GM12878 (cell line): ENCODE measurements at regions not wholly inside any gene's neighbourhood (a gene's known extent, or its start where the extent isn't known, plus 50 kb on each side); places are given as distances from the start of the nearest gene placed in this dataset.

Source experiments
- ATAC-seq: fragments of 200-7000 bp; cut with Tn5 transposase; 3 replicates; pipeline ENCODE4 v1.9.1; 2020; ENCODE audit warnings: mild to moderate bottlenecking, moderate library complexity
- BruUV-seq: library from RNA; stranded (reverse); fragments of 400-500 nt; replicated peaks from 2 replicates; lab custom pipeline; 2021; lab: Mats Ljungman, UMichigan
- CTCF ChIA-PET: fragments of 300-600 bp; sonication (Branson Sonifier 250); formaldehyde crosslinking; extraction: SDS; loops from one replicate; lab custom pipeline; 2021; ENCODE audit warnings: inconsistent platforms; lab: Yijun Ruan, JAX
- POLR2A ChIA-PET: fragments of 350-600 bp; formaldehyde crosslinking; extraction: SDS; loops from one replicate; lab custom pipeline; 2021; ENCODE audit warnings: inconsistent platforms; lab: Charles Lee
- RAD21 ChIA-PET: fragments of 300-600 bp; sonication (Branson Sonifier 250); formaldehyde crosslinking; loops from one replicate; lab custom pipeline; 2023; ENCODE audit warnings: antibody characterized with exemption; ENCODE audit not compliant: unreplicated experiment; lab: Charles Lee
- SMC1A ChIA-PET: fragments of 300-600 bp; sonication (Branson Sonifier 250); formaldehyde crosslinking; loops from one replicate; lab custom pipeline; 2023; ENCODE audit not compliant: unreplicated experiment, uncharacterized antibody; lab: Charles Lee
- DNase-seq: peaks from one replicate; pipeline ENCODE4 v3.0.0-alpha.2; 2011; ENCODE audit warnings: low read depth, low spot score
- FAIRE-seq: peaks from 3 replicates; lab custom pipeline; 2011; peaks lifted over from hg19 to GRCh38; lab: Jason Lieb, UNC
- H2AFZ ChIP-seq: 2 replicates; pipeline ENCODE4 v1.6.0; 2011; ENCODE audit warnings: low read depth, low read length, control low read depth; ENCODE audit not compliant: control insufficient read depth
- H3K27ac ChIP-seq: 2 replicates; pipeline ENCODE4 v1.5.1; 2011; ENCODE audit warnings: control low read depth; ENCODE audit not compliant: control insufficient read depth, insufficient read depth
- H3K27me3 ChIP-seq, 2 experiments: replicated peaks in 1 of 2; 2 replicates each; pipeline versions ENCODE4 v1.6.0 to v1.6.1; 2011; ENCODE audit warnings: low read length in 1 of 2; ENCODE audit not compliant: control insufficient read depth in 2 of 2, insufficient read depth in 2 of 2
- H3K36me3 ChIP-seq, 2 experiments: 2 replicates each; pipeline ENCODE4 v1.5.1; 2011; ENCODE audit warnings: low read length in 1 of 2; ENCODE audit not compliant: control insufficient read depth in 2 of 2, insufficient read depth in 2 of 2
- H3K4me1 ChIP-seq: 2 replicates; pipeline ENCODE4 v1.6.1; 2011; ENCODE audit warnings: mild to moderate bottlenecking, low read length, moderate library complexity, mixed read lengths; ENCODE audit not compliant: control insufficient read depth, insufficient read depth
- H3K4me2 ChIP-seq: 2 replicates; pipeline ENCODE4 v1.6.0; 2011; ENCODE audit warnings: control low read depth; ENCODE audit not compliant: control insufficient read depth, insufficient read depth
- H3K4me3 ChIP-seq: fragments of 200-600 bp; sonication (generic); 2 replicates; pipeline ENCODE4 v1.5.1; 2016
- H3K79me2 ChIP-seq: 2 replicates; pipeline ENCODE4 v1.6.0; 2011; ENCODE audit warnings: low read length; ENCODE audit not compliant: control insufficient read depth, insufficient read depth
- H3K9ac ChIP-seq: 2 replicates; pipeline ENCODE4 v1.8.0; 2011; ENCODE audit warnings: low read length, control low read depth, mixed read lengths; ENCODE audit not compliant: control insufficient read depth, insufficient read depth
- H3K9me3 ChIP-seq: replicated peaks from 3 replicates; pipeline ENCODE4 v1.5.1; 2011; ENCODE audit warnings: mild to moderate bottlenecking, low read length; ENCODE audit not compliant: control insufficient read depth, insufficient read depth
- H4K20me1 ChIP-seq: 2 replicates; pipeline ENCODE4 v1.6.0; 2011; ENCODE audit not compliant: control insufficient read depth, insufficient read depth
- CREM ChIP-seq: IDR thresholded peaks from 2 replicates; pipeline ENCODE4 v1.6.1; 2014; ENCODE audit warnings: antibody characterized with exemption, low read depth
- FOXM1 ChIP-seq: IDR thresholded peaks from 2 replicates; pipeline ENCODE4 v1.6.1; 2012; ENCODE audit warnings: low read depth, mild to moderate bottlenecking, inconsistent platforms, low read length, moderate library complexity
- HDAC6 ChIP-seq: fragments of 200-600 bp; sonication (generic); IDR thresholded peaks from one replicate; pipeline ENCODE4 v1.8.0; 2017; ENCODE audit warnings: antibody characterized with exemption; ENCODE audit not compliant: unreplicated experiment
- MEF2A ChIP-seq: IDR thresholded peaks from 2 replicates; pipeline ENCODE4 v1.6.1; 2011; ENCODE audit warnings: low read depth, mild to moderate bottlenecking, low read length, moderate library complexity; ENCODE audit not compliant: insufficient read depth
- MYC ChIP-seq: IDR thresholded peaks from 2 replicates; pipeline ENCODE4 v1.6.1; 2011; ENCODE audit warnings: mild to moderate bottlenecking, low read length, moderate library complexity, inconsistent platforms; ENCODE audit not compliant: insufficient read depth, insufficient replicate concordance, insufficient read length, severe bottlenecking
- NBN ChIP-seq: fragments of 450-650 bp; IDR thresholded peaks from 2 replicates; pipeline ENCODE4 v1.6.1; 2016
- RELA ChIP-seq: fragments of 450-650 bp; IDR thresholded peaks from 2 replicates; pipeline ENCODE4 v1.8.0; 2014; ENCODE audit warnings: borderline replicate concordance; ENCODE audit not compliant: partially characterized antibody
- SMAD1 ChIP-seq: fragments of 450-650 bp; IDR thresholded peaks from 2 replicates; pipeline ENCODE4 v1.6.1; 2018; ENCODE audit warnings: mild to moderate bottlenecking, low read depth; ENCODE audit not compliant: partially characterized antibody
- SMAD5 ChIP-seq: IDR thresholded peaks from 2 replicates; pipeline ENCODE4 v1.6.1; 2016; ENCODE audit warnings: antibody characterized with exemption, low read depth
- SP1 ChIP-seq: IDR thresholded peaks from one replicate; pipeline ENCODE4 v1.6.1; 2011; ENCODE audit warnings: low read depth, low read length
- STAT1 ChIP-seq: fragments of 450-650 bp; conservative IDR thresholded peaks from 2 replicates; pipeline ENCODE4 v1.6.1; 2014; ENCODE audit warnings: antibody characterized with exemption, mild to moderate bottlenecking
- SUPT20H ChIP-seq: IDR thresholded peaks from 2 replicates; pipeline ENCODE4 v1.6.1; 2011; ENCODE audit warnings: low read depth, mild to moderate bottlenecking, low read length, moderate library complexity, borderline replicate concordance; ENCODE audit not compliant: control insufficient read depth
- TAF1 ChIP-seq: IDR thresholded peaks from 2 replicates; pipeline ENCODE4 v1.6.1; 2011; ENCODE audit warnings: mild to moderate bottlenecking, low read depth, low read length, borderline replicate concordance
- USF1 ChIP-seq: IDR thresholded peaks from 2 replicates; pipeline ENCODE4 v1.6.1; 2011; ENCODE audit warnings: borderline replicate concordance, low read depth, mild to moderate bottlenecking, moderate library complexity, mixed read lengths, low read length; ENCODE audit not compliant: insufficient read depth; ENCODE audit errors: extremely low read length
- WGBS: methylation state at CpG from one replicate; pipeline ENCODE4 v1.1.6; 2016; ENCODE audit warnings: low lambda C conversion rate; ENCODE audit not compliant: insufficient replicate concordance, insufficient coverage; ENCODE audit errors: missing lambda C conversion rate; 5-methylcytosine and 5-hydroxymethylcytosine counted together
- in situ Hi-C: fragments of 300-500 bp; cut with MboI; formaldehyde crosslinking; loops from 9 replicates; pipeline ENCODE4 v1.14.3; 2018; ENCODE audit warnings: mixed read lengths
- intact Hi-C: fragments of 100-400 bp; cut with micrococcal nuclease; formaldehyde crosslinking; loops from one replicate; pipeline ENCODE4 v1.14.2; 2022; ENCODE audit not compliant: unreplicated experiment
- TF ChIP-seq, protein P1 (sequence below): fragments of 450-650 bp; IDR thresholded peaks from 2 replicates; pipeline ENCODE4 v1.6.1; 2016; ENCODE audit warnings: mild to moderate bottlenecking

DNA sequence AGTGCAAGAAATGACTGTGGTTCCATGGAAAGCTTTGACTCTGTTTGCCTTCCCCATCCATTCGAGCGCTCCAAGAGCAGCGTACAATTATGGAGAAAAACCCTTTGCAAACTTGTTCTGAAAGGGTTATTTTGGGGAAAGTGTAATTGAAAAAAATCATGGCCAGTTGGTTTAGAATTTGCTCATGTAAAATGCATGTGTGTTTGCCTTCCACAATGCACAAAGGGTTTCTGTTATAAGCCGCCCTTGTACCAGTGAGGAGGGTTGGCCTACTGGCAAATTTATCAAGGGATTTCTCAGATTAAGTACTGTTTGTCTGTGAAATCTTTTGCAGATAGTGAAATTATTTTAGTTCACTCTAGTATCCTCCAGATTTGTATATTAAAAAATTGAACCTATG, 62.7 kb upstream of the PELI2 start:
- no peaks in the 10 kb centered on the region for H3K79me2 ChIP-seq
- no peak for FAIRE-seq
- 71% methylated on average over 4 of the region's 4 CpGs for WGBS
- no peaks in the 10 kb centered on the region for H3K36me3 ChIP-seq
- H3K9me3 ChIP-seq = no peaks in the 10 kb centered on the region
- RAD21 ChIA-PET = no interaction called here
- no peaks in the 10 kb centered on the region for H4K20me1 ChIP-seq
- no peak for TF ChIP-seq MYC
- no peak for TF ChIP-seq STAT1
- no peak for TF ChIP-seq HDAC6
- TF ChIP-seq, protein P1, sequence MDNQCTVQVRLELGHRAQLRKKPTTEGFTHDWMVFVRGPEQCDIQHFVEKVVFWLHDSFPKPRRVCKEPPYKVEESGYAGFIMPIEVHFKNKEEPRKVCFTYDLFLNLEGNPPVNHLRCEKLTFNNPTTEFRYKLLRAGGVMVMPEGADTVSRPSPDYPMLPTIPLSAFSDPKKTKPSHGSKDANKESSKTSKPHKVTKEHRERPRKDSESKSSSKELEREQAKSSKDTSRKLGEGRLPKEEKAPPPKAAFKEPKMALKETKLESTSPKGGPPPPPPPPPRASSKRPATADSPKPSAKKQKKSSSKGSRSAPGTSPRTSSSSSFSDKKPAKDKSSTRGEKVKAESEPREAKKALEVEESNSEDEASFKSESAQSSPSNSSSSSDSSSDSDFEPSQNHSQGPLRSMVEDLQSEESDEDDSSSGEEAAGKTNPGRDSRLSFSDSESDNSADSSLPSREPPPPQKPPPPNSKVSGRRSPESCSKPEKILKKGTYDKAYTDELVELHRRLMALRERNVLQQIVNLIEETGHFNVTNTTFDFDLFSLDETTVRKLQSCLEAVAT = no peak
- no peak for TF ChIP-seq CREM
- no peak for TF ChIP-seq NBN
- no peak for TF ChIP-seq FOXM1
- no peak for TF ChIP-seq SMAD1
- no peak for TF ChIP-seq USF1
- TF ChIP-seq TAF1 = no peak
- no peak for TF ChIP-seq SMAD5
- no peak for TF ChIP-seq SP1
- no peak for TF ChIP-seq RELA
- TF ChIP-seq MEF2A = no peak
- TF ChIP-seq SUPT20H = no peak
- TF ChIP-seq, all 136 proteins: peak for 0
- no TSS peak for BruUV-seq
- no peak for DNase-seq
- POLR2A ChIA-PET = no interaction called here
- SMC1A ChIA-PET = no interaction called here
- Histone ChIP-seq H3K4me3 (no peak overlapping the region), H2AFZ (no peak overlapping the region), H3K4me1 (no peaks in the 10 kb centered on the region), H3K9ac (no peak overlapping the region), H3K4me2 (no peak overlapping the region), H3K27me3 (no peaks in the 10 kb centered on the region; a peak in 1 of 4 replicates), H3K27ac (no peak overlapping the region)
- intact Hi-C loops = no loop called here
- CTCF ChIA-PET = interaction anchor here (0.6 kb wide), 1 partner anchor 195 kb away, joined by 3 read pairs; no protein-coding TSS in a partner anchor
- in situ Hi-C loops = no loop called here
- no peak for ATAC-seq
